DOHH2 (cell line): ENCODE measurements at regions not wholly inside any gene's neighbourhood (a gene's known extent, or its start where the extent isn't known, plus 50 kb on each side); places are given as distances from the start of the nearest gene placed in this dataset.

Experiments
- H3F3A ChIP-seq: fragments of 200-600 bp; sonication (generic), shearing (Covaris generic); 2 replicates; pipeline ENCODE4 v1.6.0; 2016; ENCODE audit warnings: antibody characterized with exemption, mild to moderate bottlenecking; ENCODE audit not compliant: control insufficient read depth, insufficient read depth
- H3K27ac ChIP-seq: fragments of 200-600 bp; sonication (generic); 2 replicates; pipeline ENCODE4 v1.5.1; 2014; ENCODE audit warnings: low read depth, mild to moderate bottlenecking, low read length, moderate library complexity
- H3K27me3 ChIP-seq: fragments of 200-600 bp; sonication (generic); 2 replicates; pipeline ENCODE4 v1.6.1; 2014; ENCODE audit warnings: mild to moderate bottlenecking, low read length, mixed read lengths; ENCODE audit not compliant: control insufficient read depth
- H3K36me3 ChIP-seq: fragments of 200-600 bp; sonication (generic); 2 replicates; pipeline ENCODE4 v1.6.1; 2014; ENCODE audit warnings: mild to moderate bottlenecking, low read length, moderate library complexity, mixed read lengths; ENCODE audit not compliant: control insufficient read depth
- H3K4me1 ChIP-seq: fragments of 200-600 bp; sonication (generic); 2 replicates; pipeline ENCODE4 v1.6.1; 2014; ENCODE audit warnings: mild to moderate bottlenecking, low read length, mixed read lengths; ENCODE audit not compliant: control insufficient read depth
- H3K4me2 ChIP-seq: fragments of 200-600 bp; sonication (generic); 2 replicates; pipeline ENCODE4 v1.6.0; 2014; ENCODE audit warnings: mild to moderate bottlenecking, low read length, moderate library complexity
- H3K4me3 ChIP-seq: fragments of 200-600 bp; sonication (generic); 2 replicates; pipeline ENCODE4 v1.5.1; 2014; ENCODE audit warnings: mild to moderate bottlenecking, low read length, mixed read lengths
- H3K79me2 ChIP-seq: fragments of 200-600 bp; sonication (generic); 2 replicates; pipeline ENCODE4 v1.6.1; 2014; ENCODE audit warnings: mild to moderate bottlenecking, low read length, mixed read lengths; ENCODE audit not compliant: control insufficient read depth
- H3K9me2 ChIP-seq: fragments of 200-600 bp; sonication (generic); replicated peaks from 2 replicates; pipeline ENCODE4 v1.6.1; 2014; ENCODE audit warnings: mild to moderate bottlenecking, low read length, mixed read lengths; ENCODE audit not compliant: control insufficient read depth
- H3K9me3 ChIP-seq: fragments of 200-600 bp; sonication (generic); 2 replicates; pipeline ENCODE4 v1.6.1; 2014; ENCODE audit warnings: antibody characterized with exemption, low read length, mixed read lengths; ENCODE audit not compliant: control insufficient read depth, insufficient read depth
- H4K20me1 ChIP-seq: fragments of 200-600 bp; sonication (generic); 2 replicates; pipeline ENCODE4 v1.6.0; 2014; ENCODE audit warnings: low read depth, mild to moderate bottlenecking, antibody characterized with exemption, low read length, moderate library complexity; ENCODE audit not compliant: control insufficient read depth, insufficient read depth
- CTCF ChIP-seq: fragments of 200-600 bp; sonication (generic); IDR thresholded peaks from one replicate; pipeline ENCODE4 v1.5.1; 2014; ENCODE audit warnings: antibody characterized with exemption, mild to moderate bottlenecking, low read depth, low read length; ENCODE audit not compliant: poor library complexity, severe bottlenecking
- EZH2phosphoT487 ChIP-seq: fragments of 200-600 bp; sonication (generic); IDR thresholded peaks from 2 replicates; pipeline ENCODE4 v1.6.1; 2017; ENCODE audit warnings: borderline replicate concordance, mild to moderate bottlenecking, antibody characterized with exemption, low read length, moderate library complexity, mixed read lengths

GRCh38 chr7:343227-343822 lies 53.4 kb downstream of the FOXL3 start:
- Histone ChIP-seq H3K27ac (no peak overlapping the region), H3F3A (no peaks in the 10 kb centered on the region), H3K4me1 (no peaks in the 10 kb centered on the region), H3K9me2 (no peaks in the 10 kb centered on the region), H4K20me1 (no peaks in the 10 kb centered on the region), H3K79me2 (no peaks in the 10 kb centered on the region), H3K27me3 (no peaks in the 10 kb centered on the region), H3K36me3 (no peaks in the 10 kb centered on the region), H3K4me3 (no peak overlapping the region), H3K9me3 (peaks cover 69% of the 10 kb centered on the region; the same call in 1 of the 2 replicates), H3K4me2 (no peak overlapping the region)
- TF ChIP-seq CTCF (no peak), EZH2phosphoT487 (no peak)

- peaks cover 75% of the 10 kb centered on the region; the same call in 1 of the 2 replicates for H3K9me3 ChIP-seq
These were observed 54.1 kb downstream of the FOXL3 start for GRCh38 chr7:343864-344607.

GRCh38 chr7:344608-344994 lies 54.6 kb downstream of the FOXL3 start:
- Histone ChIP-seq H3K4me3 (no peak overlapping the region), H3K9me2 (no peaks in the 10 kb centered on the region), H3K36me3 (no peaks in the 10 kb centered on the region), H3K27ac (no peak overlapping the region), H3K79me2 (no peaks in the 10 kb centered on the region), H4K20me1 (no peaks in the 10 kb centered on the region), H3K4me1 (no peaks in the 10 kb centered on the region), H3K4me2 (no peak overlapping the region), H3K27me3 (no peaks in the 10 kb centered on the region), H3F3A (no peaks in the 10 kb centered on the region), H3K9me3 (peaks cover 80% of the 10 kb centered on the region; the same call in 1 of the 2 replicates)
- TF ChIP-seq CTCF (no peak), EZH2phosphoT487 (no peak)

More at GRCh38 chr7:343864-344607, 54.1 kb downstream of the FOXL3 start:
- H3K4me3 ChIP-seq: no peak overlapping the region
- no peaks in the 10 kb centered on the region for H3K27me3 ChIP-seq
- H3K27ac ChIP-seq: no peak overlapping the region
- no peaks in the 10 kb centered on the region for H3K9me2 ChIP-seq
- H3F3A ChIP-seq: no peaks in the 10 kb centered on the region
- TF ChIP-seq CTCF (no peak), EZH2phosphoT487 (no peak)
- H3K36me3 ChIP-seq: no peaks in the 10 kb centered on the region
- no peaks in the 10 kb centered on the region for H3K79me2 ChIP-seq
- H4K20me1 ChIP-seq: no peaks in the 10 kb centered on the region
- H3K4me2 ChIP-seq: no peak overlapping the region
- H3K4me1 ChIP-seq: no peaks in the 10 kb centered on the region
